ENCODE measurements at regions not wholly inside any gene's neighbourhood (a gene's known extent, or its start where the extent isn't known, plus 50 kb on each side); places are given as distances from the start of the nearest gene placed in this dataset.

DNA sequence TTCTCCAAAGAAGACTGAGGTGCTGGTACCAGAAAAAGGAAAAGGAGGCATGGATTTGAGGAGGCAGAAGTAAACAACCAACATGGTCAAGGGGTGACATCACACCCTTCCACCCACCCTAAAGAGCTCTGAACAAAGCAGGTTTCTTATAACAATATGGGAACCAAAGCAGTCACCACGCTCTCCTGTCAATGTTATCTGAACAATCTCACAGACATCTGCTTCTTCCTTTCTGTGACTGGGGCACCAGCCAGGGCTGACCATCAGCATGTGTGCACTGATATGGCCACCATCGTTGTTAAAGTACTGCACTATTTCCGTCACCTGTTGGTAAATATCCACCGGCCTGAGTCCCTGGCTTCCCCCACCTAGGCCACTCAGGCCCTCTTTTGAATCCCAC lies 252.9 kb downstream of the SHQ1 start:
- H3K27me3 ChIP-seq = no peaks in the 10 kb centered on the region

DNA sequence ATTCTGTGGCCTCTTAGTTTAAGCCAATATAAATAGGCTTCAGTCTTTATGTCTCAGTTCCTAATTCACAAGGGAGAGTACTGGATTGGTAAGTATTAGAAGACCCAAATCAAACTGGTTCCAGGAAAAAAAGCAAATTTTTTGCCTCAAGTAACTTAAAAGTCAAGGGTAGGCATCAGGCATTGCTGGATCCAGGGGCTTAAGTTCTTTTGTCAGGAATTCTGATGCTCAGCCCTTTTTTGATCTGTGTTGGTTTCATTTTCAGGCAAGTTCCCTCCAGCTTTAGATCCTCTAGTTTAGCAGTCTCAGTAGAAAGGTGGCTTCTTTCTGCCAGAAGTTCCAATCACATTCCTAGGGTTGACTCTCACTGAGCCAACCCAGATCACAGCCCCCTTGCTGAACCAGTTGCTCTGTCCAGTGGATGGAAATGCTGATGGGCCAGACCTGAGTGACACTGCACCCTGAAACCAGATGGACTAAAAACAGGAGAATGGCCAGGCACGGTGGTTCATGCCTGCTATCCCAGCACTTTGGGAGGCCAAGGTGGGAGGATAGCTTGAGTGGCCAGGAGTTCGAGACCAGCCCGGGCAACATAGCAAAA lies 253.5 kb downstream of the SHQ1 start:
- no peaks in the 10 kb centered on the region for H3K36me3 ChIP-seq
- DNase-seq (ENCODE audit: low spot score) = no peak
- H3K27ac ChIP-seq = no peak overlapping the region
- H3K27me3 ChIP-seq = no peaks in the 10 kb centered on the region
- H3K4me1 ChIP-seq = peaks cover 0 to 10% of the 10 kb centered on the region in 2 donors
- no peaks in the 10 kb centered on the region for H3K9me3 ChIP-seq
- TF ChIP-seq, protein P1, sequence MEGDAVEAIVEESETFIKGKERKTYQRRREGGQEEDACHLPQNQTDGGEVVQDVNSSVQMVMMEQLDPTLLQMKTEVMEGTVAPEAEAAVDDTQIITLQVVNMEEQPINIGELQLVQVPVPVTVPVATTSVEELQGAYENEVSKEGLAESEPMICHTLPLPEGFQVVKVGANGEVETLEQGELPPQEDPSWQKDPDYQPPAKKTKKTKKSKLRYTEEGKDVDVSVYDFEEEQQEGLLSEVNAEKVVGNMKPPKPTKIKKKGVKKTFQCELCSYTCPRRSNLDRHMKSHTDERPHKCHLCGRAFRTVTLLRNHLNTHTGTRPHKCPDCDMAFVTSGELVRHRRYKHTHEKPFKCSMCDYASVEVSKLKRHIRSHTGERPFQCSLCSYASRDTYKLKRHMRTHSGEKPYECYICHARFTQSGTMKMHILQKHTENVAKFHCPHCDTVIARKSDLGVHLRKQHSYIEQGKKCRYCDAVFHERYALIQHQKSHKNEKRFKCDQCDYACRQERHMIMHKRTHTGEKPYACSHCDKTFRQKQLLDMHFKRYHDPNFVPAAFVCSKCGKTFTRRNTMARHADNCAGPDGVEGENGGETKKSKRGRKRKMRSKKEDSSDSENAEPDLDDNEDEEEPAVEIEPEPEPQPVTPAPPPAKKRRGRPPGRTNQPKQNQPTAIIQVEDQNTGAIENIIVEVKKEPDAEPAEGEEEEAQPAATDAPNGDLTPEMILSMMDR (IDR thresholded peaks at IDR 0.05) = no peak
- no peak overlapping the region for H3K4me3 ChIP-seq

More for the DNA sequence above, 252.9 kb downstream of the SHQ1 start:
- TF ChIP-seq, protein P1 (IDR thresholded peaks at IDR 0.05) = no peak
- no peak overlapping the region for H3K27ac ChIP-seq
- no peaks in the 10 kb centered on the region for H3K36me3 ChIP-seq
- H3K4me3 ChIP-seq = no peak overlapping the region
- DNase-seq (ENCODE audit: low spot score) = no peak
- H3K9me3 ChIP-seq = no peaks in the 10 kb centered on the region
- H3K4me1 ChIP-seq = peaks cover 0 to 10% of the 10 kb centered on the region in 2 donors

DNA sequence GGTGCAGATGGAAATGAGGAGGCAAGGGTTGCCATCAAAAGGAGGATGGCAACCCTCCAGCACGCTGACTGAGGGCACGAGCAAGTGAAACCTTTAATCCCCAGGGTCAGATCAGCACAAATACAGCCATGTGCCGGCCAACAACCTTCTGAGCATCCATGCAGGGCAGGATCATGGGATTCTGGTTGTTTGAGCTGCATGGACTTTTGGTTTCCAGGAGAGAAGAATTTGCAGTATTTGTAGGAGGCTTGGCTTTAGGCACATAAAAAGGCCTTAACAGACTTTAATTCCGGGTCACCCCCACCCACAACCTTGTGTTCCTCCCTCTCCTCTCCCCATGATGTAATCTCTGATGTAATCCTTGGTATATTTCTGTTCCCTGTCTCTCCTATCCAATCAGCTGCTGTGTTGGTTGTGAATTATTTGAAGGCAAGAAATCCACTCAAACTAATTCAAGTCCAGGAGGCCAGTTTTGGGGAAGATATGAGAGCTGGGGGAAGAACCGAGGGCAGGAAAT lies 254.3 kb downstream of the SHQ1 start:
- peaks cover 0 to 10% of the 10 kb centered on the region in 2 donors for H3K4me1 ChIP-seq
- H3K4me3 ChIP-seq = no peak overlapping the region
- no peak for DNase-seq (ENCODE audit: low spot score)
- no peaks in the 10 kb centered on the region for H3K36me3 ChIP-seq
- H3K27ac ChIP-seq = no peak overlapping the region
- H3K9me3 ChIP-seq = no peaks in the 10 kb centered on the region
- H3K27me3 ChIP-seq = no peaks in the 10 kb centered on the region
- TF ChIP-seq, protein P1 (IDR thresholded peaks at IDR 0.05) = no peak

DNA sequence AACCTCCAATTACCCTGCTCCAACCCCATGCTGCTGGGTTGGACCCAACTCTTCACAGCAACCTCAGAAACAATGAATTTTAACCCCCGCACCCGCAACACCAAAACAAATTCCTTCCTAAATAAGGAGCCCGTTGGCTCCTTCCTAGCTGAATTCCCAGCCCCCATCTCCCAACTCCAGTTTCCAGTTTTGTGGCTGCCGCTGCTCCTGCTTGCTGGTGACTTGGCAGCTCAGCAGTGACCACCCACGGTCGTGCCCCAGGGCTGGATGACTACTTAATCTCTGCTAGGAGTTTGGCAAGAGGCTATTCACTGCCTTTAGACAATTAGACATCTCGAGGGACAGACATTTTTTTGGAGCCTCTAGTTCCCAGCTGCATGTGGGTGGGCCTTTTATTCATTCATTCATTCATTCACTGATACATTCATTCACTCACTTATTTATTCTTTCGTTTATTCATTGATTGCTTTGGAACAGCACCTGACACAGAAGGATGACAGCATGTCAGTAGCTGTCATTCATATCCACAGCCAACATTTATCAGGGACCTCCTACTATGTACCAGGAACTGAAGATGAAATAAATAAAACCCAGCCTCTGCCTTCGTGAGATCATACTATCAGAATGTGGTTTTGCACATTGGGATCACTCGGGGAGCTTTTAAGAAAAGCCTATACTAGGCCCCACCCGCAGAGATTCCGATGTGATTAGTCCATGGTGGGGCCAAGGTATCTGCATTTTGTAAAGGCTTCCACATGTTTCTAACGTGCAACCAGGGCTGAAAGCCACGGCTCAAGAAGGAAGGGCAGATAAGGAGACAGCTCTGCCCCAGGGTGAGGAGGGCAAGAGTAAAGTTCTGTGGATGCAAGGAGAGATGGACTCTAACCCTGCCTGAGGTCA lies 256.5 kb downstream of the SHQ1 start:
- Histone ChIP-seq H3K36me3 (no peaks in the 10 kb centered on the region), H3K27ac (no peak overlapping the region)
- TF ChIP-seq, protein P1 (IDR thresholded peaks at IDR 0.05) = no peak

DNA sequence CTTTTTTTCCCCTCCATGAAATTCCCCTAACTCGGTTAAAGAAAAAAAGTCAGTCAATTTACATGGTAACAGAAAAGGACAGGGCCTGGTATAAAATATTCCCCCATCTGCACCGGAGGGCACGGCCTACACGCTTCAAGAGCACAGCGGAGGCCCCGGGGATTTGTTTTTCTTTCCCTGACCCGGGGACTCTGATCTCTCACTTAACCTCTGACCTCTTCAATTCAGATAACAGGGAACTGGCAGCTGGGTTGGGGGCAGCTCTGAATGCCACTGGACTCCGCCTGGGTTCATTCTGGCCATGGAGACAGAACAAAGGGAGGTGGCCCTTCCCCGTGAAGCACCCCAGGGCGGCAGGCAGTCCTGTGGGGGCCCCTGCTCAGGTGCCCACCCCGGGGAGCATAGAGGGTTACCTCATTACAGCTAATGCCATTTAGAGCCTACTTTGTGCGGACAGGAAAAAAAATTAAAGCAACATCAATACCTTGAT lies 257.5 kb downstream of the SHQ1 start:
- TF ChIP-seq, protein P1 (IDR thresholded peaks at IDR 0.05) = no peak
- Histone ChIP-seq H3K4me3 (no peak overlapping the region), H3K36me3 (no peaks in the 10 kb centered on the region), H3K4me1 (peaks cover 0 to 10% of the 10 kb centered on the region in 2 donors), H3K27me3 (no peaks in the 10 kb centered on the region), H3K27ac (no peak overlapping the region), H3K9me3 (no peaks in the 10 kb centered on the region)
- DNase-seq (ENCODE audit: low spot score) = no peak

More for the DNA sequence above, 256.5 kb downstream of the SHQ1 start:
- Histone ChIP-seq H3K4me3 (no peak overlapping the region), H3K27me3 (no peaks in the 10 kb centered on the region), H3K9me3 (no peaks in the 10 kb centered on the region), H3K4me1 (peaks cover 0 to 10% of the 10 kb centered on the region in 2 donors)
- DNase-seq (ENCODE audit: low spot score) = no peak

All from right atrium auricular region (tissue), 2 donors.